ENCODE measurements at regions not wholly inside any gene's neighbourhood (a gene's known extent, or its start where the extent isn't known, plus 50 kb on each side); places are given as distances from the start of the nearest gene placed in this dataset.

- no peak overlapping the region for H3K4me3 ChIP-seq
- no peak overlapping the region for H3K27ac ChIP-seq
Measured at GRCh38 chr1:214193691-214194090, 87.3 kb upstream of the SMYD2 start.

- Histone ChIP-seq H3K4me3 (no peak overlapping the region), H3K27ac (no peak overlapping the region)
Measured at GRCh38 chr1:214198571-214198970, 82.4 kb upstream of the SMYD2 start.

DNA sequence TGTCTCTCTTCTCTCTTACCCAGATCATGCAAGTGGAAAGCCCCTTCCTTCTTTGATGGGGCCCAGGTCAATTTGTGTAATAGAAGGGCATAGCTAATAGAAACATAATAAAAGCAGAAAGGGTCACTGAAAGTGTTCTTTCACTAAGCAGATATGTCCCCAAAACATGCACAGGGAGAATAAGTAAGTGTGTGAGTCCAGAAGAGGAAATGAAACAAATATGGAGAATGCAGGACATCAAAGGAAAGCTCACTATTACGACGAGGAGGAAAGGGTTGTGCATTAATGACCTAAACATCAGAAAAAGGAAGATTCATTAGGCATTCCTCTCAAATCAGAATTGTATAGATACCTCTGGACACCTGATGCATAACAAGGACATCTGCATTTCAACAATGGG lies 81.4 kb upstream of the SMYD2 start:
- H3K27ac ChIP-seq, result no peak overlapping the region
- no peak overlapping the region for H3K4me3 ChIP-seq

DNA sequence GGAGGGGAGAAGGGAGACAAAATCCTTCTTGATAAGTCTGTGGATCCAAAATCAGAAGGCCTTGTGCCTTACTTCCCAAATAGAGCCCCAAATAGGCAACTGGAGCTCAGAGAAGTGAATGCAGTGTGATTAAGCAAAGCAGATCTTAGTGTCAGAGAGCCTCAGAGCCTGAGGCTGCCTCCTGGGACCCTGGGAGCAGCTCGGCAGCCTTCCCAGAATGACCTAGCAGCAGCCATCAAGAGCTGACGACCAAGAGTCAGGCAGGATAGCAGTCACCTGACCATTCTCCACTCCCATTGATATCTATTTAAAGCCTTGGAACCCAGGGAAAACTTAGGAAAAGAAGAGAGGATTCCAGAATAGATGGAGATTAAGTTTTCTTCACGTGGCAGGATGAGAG lies 78.0 kb upstream of the SMYD2 start:
- Histone ChIP-seq H3K4me3 (no peak overlapping the region), H3K27ac (no peak overlapping the region)

DNA sequence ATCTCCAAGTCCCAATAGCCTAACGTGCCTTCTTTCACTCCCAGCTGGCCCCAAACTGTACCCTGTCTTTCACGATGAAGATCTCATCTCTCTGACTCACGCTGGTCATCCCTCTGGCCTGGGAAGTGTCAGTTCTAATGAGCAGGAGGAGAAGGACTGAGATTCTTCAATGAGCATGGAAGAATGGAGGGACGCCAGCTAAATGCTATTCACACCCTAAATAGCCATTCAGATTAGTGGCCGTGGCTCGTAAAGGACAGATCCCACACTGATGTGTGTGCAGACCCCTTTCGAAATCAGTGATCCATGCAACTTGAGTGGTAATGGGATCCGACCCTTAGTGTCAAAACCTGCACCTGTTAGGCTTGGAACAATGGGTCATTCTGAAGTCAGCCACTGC lies 75.9 kb upstream of the SMYD2 start:
- no peak overlapping the region for H3K27ac ChIP-seq
- no peak overlapping the region for H3K4me3 ChIP-seq

DNA sequence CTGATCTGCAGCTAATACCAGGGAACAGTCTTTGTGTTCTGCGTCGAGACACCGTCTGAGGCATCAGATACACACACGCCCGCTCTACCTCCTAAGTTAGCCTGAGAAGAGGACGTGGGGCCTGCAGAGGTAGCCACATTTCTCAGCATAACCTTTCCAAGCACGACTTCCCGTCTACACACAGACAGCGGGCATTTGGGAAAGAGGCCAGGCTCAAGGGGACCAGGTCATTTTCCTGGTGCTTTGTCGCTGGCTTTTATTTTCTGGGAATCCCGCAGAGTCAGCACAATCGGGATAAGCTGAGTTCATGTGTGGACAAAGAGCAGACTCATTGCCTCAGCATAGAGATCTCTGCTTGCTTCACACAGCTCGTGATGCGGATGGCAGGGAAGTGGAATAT lies 72.5 kb upstream of the SMYD2 start:
- no peak overlapping the region for H3K27ac ChIP-seq
- no peak overlapping the region for H3K4me3 ChIP-seq

DNA sequence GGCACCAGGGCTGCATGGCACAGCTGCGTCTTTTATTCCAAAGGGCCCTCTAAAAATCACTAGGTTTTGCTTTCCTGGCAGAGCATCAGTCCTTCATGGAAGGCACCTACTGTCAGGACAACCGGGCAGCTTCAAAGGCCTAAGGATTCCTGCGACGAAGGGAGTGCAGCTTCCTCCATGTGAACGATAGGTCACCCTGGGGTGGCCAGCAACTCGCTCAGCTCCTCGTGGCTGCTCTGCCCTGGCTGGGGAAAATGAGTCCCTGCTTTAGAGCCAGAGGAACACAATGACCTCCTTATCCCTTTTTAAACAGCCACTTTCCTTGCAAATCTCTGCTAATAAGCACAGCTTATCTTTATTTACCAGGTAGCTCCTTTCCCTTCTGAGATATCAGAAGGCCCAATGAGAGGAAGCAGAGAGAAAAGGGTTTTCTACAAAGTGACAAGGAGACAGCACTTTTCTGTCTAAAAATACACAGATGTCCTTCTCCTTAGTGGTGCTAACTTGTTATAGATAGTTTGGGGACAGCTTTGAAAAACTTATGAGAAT lies 71.6 kb upstream of the SMYD2 start:
- Histone ChIP-seq H3K27ac (no peak overlapping the region), H3K4me3 (no peak overlapping the region)

DNA sequence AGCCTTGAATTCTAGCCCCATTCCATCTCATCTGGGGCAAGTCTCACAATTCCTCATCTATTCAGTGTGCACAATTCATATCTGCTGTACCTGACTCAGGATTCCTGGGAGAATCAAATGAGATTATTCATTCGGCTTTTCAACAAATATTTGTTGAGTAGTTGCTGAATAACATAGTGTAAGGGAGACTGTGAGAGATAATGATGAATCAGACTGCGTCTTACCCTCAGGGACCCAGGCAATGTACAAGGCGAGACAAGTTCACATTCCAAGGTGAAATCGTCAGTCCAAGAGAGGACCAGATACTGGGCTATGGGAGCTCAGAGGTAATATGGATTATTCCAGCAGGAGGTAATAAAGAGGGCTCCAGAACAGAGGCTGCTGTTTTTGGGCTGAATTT lies 67.8 kb upstream of the SMYD2 start:
- H3K27ac ChIP-seq, result peak overlapping the region in 2 of 21 experiments; percentile 37 to 51

GRCh38 chr1:214214851-214215250 lies 66.1 kb upstream of the SMYD2 start:
- peak overlapping the region in 1 of 21 experiments; percentile 44 for H3K27ac ChIP-seq
- H3K4me3 ChIP-seq, result no peak overlapping the region

More for the DNA sequence above, 67.8 kb upstream of the SMYD2 start:
- H3K4me3 ChIP-seq, result no peak overlapping the region

- no peak overlapping the region for H3K4me3 ChIP-seq
- H3K27ac ChIP-seq, result peak overlapping the region in 1 of 21 experiments; percentile 15
Measured at GRCh38 chr1:214215583-214215982, 65.4 kb upstream of the SMYD2 start.

DNA sequence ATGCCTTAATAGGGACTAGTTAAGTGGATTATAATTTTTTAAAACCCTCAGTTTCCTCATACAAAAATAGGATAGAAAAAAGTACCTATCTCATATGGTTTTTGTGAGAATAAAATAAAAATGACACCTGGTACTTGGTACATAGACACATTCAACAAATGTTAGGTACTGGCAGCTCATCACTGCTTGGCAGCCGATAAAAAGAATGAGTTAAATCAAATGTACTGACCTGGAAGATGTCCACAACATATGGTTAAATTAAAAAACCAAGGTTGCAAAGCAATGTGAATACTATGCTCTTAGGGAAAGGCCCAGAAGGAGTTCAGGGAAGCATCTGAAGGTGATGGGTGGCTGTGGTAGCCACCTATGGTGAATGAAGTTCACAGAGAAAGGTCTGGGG lies 64.9 kb upstream of the SMYD2 start:
- peak overlapping the region in 1 of 21 experiments; percentile 34 for H3K27ac ChIP-seq
- no peak overlapping the region for H3K4me3 ChIP-seq

DNA sequence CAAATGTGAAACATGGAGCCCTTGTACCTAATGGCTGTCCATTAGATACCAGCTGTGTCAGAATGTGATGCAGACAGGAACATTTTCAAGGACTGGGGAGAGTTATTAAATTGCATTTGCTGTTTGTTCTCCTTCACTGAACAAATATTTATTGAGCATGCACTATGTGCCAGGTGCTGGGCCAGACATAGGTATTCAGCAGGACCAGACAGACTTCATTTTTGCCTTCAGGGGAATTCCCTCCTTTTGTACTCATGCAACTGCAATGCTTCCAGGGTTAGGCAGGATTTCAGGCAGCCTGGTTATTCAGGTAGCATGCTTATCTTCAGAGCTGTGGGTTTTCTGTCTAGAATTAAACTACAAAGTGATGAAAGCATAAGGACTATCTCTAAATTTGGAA lies 64.2 kb upstream of the SMYD2 start:
- Histone ChIP-seq H3K27ac (peak overlapping the region in 2 of 21 experiments; percentile 15 to 42), H3K4me3 (no peak overlapping the region)

- H3K4me3 ChIP-seq, result no peak overlapping the region
- H3K27ac ChIP-seq, result no peak overlapping the region
Measured at GRCh38 chr1:214219902-214220301, 61.1 kb upstream of the SMYD2 start.

DNA sequence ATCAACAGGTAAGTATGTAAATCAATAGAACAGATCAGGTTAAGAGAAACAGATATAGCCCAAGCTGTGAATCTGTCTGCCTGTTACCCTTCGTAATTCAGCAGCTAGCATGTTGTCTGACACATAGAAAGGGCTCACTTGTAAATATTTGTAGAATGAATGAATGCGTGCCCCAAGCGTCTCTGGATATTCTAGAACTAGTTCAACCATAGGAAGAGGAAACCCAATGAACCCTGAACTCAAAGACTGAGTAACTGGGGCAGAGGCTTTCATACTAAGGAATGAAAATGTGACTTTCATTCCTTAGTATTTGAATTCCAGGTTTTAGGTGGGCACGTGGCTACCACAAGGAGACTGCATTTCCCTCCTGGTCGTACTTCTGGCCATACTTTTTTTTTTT lies 60.1 kb upstream of the SMYD2 start:
- Histone ChIP-seq H3K27ac (no peak overlapping the region), H3K4me3 (no peak overlapping the region)

GRCh38 chr1:214224611-214225354 lies 56.2 kb upstream of the SMYD2 start:
- H3K4me3 ChIP-seq, result peak overlapping the region in 4 of 7 experiments; percentile 3 to 32 (median 10)
- peak overlapping the region in 1 of 21 experiments; percentile 51 for H3K27ac ChIP-seq

- Histone ChIP-seq H3K27ac (no peak overlapping the region), H3K4me3 (no peak overlapping the region)
Measured at GRCh38 chr1:214228976-214229375, 52.0 kb upstream of the SMYD2 start.

- Histone ChIP-seq H3K4me3 (no peak overlapping the region), H3K27ac (no peak overlapping the region)
Measured at GRCh38 chr1:214229736-214230135, 51.2 kb upstream of the SMYD2 start.

Measured in skin epidermis (tissue), 12 donors.